ENCODE measurements at regions not wholly inside any gene's neighbourhood (a gene's known extent, or its start where the extent isn't known, plus 50 kb on each side); places are given as distances from the start of the nearest gene placed in this dataset.
"Not testable (repeated sequence)": the region's sequence is repeated elsewhere in the genome, so short reads cannot be mapped to it uniquely, and the experiment has no call there.

- no peak for DNase-seq (ENCODE audit: low spot score)
Observed at GRCh38 chr10:10020945-10021344, 996.7 kb upstream of the CELF2 start.

DNA sequence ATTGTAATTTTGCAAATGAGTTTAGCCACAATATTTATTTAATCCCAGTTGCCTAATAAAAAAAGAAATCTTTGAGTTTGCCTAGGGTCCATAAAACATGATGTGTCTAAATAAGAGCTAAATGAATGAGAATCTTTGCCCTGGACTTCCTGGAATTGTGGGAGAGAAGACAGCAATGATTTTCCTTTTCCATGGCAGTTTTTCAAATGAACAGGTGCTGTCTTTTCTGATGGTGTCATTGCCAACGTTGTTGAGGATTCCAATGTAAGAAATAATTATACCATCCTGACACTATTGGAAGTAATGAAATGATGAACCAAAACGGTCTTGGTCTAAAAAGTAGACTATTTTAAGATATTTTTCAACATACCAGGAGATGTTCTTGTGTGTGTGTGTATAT lies 984.7 kb upstream of the CELF2 start:
- DNase-seq (ENCODE audit: low spot score), result no peak

DNA sequence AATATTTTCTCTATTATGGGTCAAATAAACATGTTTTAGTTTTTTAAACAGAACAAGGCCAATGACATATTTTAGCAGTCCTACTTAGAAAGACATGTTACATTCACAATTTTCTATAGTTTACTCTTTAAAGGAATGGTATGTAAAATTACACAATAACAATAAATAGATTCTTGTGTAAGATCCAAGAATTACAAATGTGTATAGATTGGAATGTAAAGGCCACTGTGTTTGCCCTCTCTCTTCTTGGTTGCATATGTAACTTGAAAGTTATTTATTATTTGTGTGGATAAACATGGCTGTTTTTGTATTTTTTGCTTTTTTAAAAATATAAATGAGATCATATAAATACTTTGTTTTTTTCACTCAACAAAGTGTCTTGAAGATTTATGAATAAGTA lies 979.3 kb upstream of the CELF2 start:
- DNase-seq (ENCODE audit: low spot score), result no peak

- DNase-seq (ENCODE audit: low spot score), result no peak
Observed at GRCh38 chr10:10039595-10039994, 978.1 kb upstream of the CELF2 start.

DNA sequence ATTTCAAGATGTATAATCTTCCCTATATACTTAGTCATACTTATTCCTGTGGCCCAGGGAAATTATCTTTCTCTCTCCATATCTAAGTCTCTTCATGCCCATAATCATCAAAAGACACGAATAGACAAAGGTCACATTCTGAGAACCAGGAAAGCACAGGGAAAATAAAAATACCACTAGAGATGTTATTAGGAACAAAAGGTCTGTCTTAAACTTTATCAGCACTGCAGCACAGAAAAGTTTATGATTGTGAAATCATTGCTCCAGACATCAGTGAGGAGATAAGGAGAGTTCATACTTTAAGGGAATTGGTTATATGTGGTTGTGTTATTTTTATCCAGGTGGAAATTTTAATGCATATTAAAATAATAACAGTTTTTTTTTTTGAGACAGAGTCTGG lies 974.6 kb upstream of the CELF2 start:
- DNase-seq (ENCODE audit: low spot score), result no peak

DNA sequence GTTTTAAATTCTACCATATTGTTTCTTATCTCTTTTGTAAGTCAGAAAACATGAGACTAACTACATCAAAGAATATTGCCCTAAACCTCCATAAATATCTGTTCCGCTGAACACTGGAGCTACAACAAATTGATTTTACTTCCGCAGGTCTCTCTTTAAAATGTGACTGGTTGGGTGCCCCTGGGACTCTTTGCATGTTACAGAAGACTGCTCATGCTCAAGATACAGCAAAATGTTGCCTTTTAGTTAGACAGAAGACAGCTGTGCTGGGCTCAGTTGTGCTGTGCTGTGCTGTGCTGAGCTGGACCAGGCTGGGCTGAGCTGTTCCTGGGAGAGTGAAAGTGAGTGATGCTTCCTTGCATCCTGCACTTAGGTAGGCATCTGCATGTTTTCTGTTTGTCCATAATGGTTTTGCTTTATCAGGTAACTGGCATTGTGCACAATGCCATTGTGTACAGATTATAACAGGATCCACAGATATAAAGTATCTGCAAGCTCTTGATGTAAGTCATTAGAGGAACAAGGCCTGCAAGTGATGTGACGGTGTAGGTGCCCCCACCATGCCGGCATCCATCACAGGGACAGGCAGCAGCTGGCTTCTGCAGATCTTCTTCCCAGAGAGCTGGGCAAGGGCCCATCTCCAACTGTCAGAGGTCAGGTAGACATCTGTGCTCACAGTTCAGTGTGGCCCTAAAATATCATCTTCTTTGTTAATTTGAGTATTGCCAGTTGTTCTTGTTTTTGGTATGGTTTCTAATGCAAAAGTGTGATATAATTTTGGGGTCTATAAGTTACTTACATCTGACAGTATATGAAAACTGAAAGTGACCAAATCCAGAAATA lies 972.5 kb upstream of the CELF2 start:
- DNase-seq (ENCODE audit: low spot score), result no peak

- no peak for DNase-seq (ENCODE audit: low spot score)
Observed at GRCh38 chr10:10045765-10046028, 972.0 kb upstream of the CELF2 start.

DNA sequence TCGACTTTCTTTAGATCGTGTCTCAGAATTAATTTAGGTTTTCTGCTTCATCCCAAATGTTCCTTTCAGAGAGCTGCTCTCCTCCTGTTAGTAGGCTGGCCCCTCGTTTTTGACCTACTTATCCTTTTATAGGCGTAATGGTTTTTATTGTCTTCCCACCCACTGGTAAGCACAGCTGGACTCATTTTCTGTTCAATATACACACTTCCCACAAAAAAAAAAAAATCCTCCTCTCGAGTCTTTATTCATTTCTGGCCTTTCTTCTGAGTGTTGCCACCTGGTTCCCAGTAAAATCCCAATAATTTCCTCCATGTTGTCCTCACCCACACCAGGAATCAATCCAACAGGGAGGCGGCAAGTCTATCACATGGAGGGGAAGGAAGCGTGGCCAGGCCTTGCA lies 970.2 kb upstream of the CELF2 start:
- no peak for DNase-seq (ENCODE audit: low spot score)

GRCh38 chr10:10053051-10053450 lies 964.6 kb upstream of the CELF2 start:
- DNase-seq (ENCODE audit: low spot score), result no peak

GRCh38 chr10:10054466-10054865 lies 963.2 kb upstream of the CELF2 start:
- DNase-seq (ENCODE audit: low spot score), result no peak

GRCh38 chr10:10055656-10056442 lies 961.8 kb upstream of the CELF2 start:
- no peak for DNase-seq (ENCODE audit: low spot score)

- no peak for DNase-seq (ENCODE audit: low spot score)
Observed at GRCh38 chr10:10056961-10057360, 960.7 kb upstream of the CELF2 start.

DNA sequence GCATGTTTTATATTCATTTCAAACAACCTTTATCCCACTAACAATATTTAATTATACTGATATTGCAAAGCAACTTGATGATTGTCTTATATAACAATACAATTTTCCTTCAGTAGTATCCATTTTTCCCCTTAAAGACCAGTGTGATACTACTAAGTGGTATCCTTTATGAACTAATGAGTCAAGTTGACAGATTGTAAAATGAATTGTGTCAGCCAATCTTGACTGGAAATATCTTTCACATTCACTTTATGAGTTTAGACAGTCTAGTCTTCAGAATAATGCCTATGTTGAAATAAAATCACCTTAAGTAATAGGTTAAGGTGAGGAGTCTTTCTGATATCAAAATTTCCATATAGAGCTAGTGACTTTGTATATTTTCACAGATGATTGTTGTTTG lies 950.0 kb upstream of the CELF2 start:
- DNase-seq (ENCODE audit: low spot score), result no peak

- DNase-seq (ENCODE audit: low spot score), result not testable (repeated sequence)
Observed at GRCh38 chr10:10074847-10075246, 942.8 kb upstream of the CELF2 start.

GRCh38 chr10:10078446-10078845 lies 939.2 kb upstream of the CELF2 start:
- no peak for DNase-seq (ENCODE audit: low spot score)

DNA sequence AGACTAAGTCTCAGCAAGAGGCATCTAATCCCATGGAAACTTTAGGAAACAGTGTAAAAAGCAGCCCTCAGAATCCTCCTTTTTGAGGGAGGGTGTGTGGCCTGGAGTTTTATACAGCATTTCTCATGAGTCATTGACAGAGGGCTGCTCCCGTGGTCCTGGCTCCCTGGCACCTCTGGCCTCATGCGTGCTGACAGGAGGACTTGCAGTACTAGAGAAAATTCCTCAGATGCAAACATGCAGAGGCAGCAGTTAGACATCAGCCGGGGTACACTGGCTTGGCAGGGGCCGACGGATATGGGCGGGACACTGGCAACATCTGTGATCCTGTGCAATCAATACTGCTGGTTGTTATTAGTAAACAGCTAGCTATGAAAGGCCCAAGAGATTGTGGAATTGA lies 925.1 kb upstream of the CELF2 start:
- no peak for DNase-seq (ENCODE audit: low spot score)

GRCh38 chr10:10093021-10093420 lies 924.7 kb upstream of the CELF2 start:
- DNase-seq (ENCODE audit: low spot score), result no peak

DNA sequence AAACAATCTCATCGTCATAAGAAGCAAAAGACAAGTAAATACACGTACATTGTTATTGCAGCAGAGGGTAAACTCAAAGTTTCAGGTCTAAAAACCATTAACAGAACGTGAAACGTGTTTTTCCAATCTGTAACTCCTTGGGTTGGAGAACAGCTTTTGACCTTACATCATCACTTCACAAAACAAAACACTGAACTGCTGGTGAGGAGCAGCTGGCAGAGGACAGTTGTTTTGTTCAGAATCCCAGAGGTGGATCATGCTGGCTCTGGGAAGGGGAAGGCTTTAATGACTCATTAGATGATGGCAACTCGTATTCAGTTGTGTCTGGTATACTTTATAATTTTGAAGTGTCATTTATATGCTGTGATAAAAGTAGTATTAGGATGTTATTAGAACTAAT lies 923.0 kb upstream of the CELF2 start:
- no peak for DNase-seq (ENCODE audit: low spot score)

DNA sequence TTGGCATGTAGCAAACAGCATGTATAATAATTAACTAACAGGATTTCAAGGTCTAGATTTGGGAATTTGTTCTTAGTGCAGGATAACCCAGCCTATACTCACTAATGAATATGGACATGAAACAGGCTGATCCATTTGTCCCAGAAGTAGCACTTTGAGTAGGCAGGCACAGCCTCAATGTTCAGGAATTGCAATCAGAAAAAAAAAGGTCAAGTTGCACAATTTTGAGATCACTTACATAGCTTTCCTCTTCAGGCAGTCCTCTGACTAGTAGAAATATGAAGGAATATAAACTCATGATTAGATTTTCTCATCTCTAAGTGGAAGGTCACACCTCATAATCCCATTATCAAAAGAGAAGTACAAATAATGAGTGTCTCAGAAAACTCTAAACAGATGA lies 921.4 kb upstream of the CELF2 start:
- DNase-seq (ENCODE audit: low spot score), result no peak

- DNase-seq (ENCODE audit: low spot score), result no peak
Observed at GRCh38 chr10:10096898-10097297, 920.8 kb upstream of the CELF2 start.

DNA sequence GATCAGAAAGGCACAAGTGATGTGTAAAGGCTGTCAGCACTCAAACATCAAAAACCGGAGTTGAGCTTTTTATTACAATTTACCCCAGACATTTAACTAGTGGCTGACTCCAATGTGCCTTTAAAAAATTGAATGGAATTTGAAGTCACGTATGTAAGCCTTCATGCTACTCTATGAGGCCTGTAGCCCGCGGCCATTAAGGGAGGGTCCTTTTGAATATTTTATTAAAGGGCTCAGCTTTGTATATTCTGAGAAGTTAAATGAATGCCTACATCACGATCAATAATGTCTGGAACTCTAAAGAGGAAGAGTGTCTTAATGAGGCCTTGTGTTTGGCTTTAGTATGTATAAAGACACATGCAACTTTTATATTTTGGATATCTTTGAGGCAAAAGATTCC lies 916.6 kb upstream of the CELF2 start:
- DNase-seq (ENCODE audit: low spot score), result no peak

- no peak for DNase-seq (ENCODE audit: low spot score)
Observed at GRCh38 chr10:10110844-10111490, 906.7 kb upstream of the CELF2 start.

- DNase-seq (ENCODE audit: low spot score), result no peak
Observed at GRCh38 chr10:10118131-10118530, 899.5 kb upstream of the CELF2 start.

Measured in activated CD4-positive, alpha-beta T cell treated with anti-CD3 and anti-CD28 coated beads, Interleukin-2, Interleukin-4, amounts not matched to agents 100 ng/mL and 50 ng/mL, durations not matched to agents 16 hours and 8 hours (primary cell).